GM19468 (cell line): ENCODE measurements at regions not wholly inside any gene's neighbourhood (a gene's known extent, or its start where the extent isn't known, plus 50 kb on each side); places are given as distances from the start of the nearest gene placed in this dataset.
"Not testable (repeated sequence)": the region's sequence is repeated elsewhere in the genome, so short reads cannot be mapped to it uniquely, and the experiment has no call there.

Experiments
- ATAC-seq: cut with Tn5 transposase; IDR thresholded peaks from one replicate; pipeline ENCODE4 v1.9.1; 2021; ENCODE audit warnings: mild to moderate bottlenecking, moderate library complexity, moderate number of reproducible peaks; ENCODE audit not compliant: unreplicated experiment; ENCODE audit errors: extremely low read depth

DNA sequence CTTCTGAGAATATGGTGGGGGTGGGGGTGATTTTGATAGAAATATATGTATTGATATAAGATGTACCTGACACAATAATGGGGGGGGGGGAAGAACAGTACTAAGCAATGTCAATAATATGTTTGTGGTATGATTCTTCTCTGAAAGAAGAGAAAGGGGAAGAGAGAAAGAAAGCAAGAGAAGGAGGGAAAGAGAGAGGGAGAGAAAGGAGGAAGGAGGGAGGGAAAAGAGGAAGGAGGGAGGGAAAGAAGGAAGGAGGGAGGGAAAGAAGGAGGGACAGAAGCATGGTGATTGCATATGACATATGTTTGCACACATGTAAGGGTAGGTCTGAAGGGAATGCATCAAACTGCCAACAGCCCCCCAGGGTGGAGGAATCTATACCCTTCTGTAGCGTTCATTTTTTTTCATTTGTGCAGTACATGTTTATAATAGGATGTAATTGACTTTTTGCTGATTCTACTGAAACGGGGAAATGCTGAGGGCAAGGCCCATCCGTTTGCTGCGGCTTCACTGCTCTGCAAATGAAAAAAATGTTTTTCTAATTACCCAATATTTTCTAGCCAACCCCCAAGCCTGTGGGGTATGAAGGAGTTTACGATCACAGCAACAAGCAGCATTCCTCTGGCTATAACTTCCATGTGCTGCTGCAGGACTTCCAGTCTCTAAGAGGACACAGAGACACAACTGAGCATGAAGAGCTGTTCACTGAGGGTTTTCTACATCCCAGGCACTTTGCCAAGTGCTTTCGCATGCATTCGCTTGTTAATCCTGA is 119.3 kb upstream of the ZC3H12A start:
- no peak for ATAC-seq

DNA sequence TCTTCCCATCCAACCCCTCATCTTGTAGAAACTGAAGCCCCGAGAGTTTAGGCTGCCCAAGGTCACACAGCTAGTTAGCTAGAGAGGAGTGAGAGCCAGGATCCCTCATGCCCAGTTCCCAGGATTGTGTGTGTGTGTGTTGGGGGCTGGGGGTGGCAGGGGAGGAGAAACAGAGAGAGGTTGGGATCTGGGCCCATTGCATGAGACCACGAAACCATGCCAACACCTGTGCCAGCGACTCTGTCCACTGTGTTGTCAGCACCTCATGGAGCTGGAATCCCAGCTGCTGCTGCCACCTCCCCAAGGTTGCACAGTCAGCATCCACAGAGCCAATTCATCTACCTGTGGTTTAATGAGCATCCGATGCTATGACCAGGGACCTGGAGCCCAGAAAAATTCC is 115.4 kb upstream of the ZC3H12A start:
- ATAC-seq, result no peak

DNA sequence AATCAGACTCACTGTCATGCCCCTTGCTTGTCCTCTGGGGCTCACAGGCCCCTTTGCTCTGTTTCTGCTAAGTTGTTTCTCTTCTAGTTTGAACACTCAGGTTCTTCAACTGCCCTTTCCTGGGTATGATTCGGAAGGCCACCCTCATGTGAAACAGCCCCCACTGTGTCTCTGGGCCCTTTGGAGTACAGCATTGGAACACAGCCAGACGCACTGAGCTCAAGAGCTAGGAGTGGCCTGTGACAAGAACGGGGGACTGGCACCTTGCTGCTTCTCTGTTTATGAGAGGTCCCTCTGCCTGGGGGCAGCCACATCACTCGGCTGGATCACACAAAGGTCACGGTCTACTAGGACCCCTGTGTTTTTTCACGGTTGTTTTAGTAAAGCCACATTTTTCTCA is 114.4 kb upstream of the ZC3H12A start:
- no peak for ATAC-seq

DNA sequence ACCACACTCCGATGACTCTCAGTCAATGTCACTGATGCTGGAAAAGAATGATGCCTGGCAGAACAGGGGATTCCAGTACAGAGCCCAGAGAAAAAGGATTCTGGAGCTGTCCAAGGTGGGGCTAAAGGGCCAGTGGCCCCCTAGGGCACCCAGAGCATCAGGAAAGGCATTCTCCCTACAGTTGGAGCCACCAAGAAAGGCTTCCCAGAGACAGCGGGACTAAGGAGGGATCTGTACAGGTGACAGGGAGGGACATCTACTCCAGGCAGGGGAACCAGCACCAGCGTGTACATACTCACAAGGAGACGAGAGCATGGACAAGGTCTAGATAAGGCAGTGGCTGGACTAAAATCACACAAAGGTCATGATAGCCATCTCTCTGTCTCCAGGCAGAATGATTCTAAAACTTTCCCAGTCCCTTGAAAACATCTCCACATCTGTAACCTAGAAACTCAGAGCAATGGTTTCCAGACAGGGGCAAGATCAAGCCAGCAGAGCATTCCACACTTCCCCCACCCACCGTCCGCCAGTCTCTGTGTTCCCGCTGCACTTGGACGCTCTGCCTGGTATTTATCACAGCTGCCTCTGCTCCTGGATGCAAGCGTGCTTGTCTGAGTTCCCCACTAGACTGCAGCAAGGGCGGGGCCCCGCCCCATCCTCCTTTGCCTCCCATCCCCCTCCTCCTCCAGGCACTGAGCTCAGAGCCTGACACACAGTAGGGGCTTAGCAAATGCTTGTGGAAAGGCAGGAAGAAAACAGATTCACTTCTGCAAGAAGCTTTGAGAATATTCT is 111.6 kb upstream of the ZC3H12A start:
- ATAC-seq, result no peak

DNA sequence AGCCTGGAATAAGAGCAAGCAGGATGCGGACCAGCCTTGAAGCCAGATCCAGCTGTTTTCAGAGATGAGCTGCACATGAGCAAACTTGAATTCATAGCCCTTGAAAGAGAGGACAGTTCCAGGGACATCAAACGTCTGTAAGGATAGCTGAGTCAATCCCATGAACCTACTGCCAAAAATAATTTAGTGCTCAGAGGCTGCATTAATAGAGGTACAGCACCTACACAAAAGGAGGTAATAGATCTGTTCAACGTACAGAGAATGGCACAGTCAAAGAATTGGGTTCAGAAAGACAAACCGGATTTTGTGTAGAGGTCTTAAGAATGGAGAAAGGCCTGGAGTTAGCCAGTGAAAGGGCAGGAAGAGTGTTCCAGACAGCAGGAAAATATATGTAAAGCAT is 110.8 kb upstream of the ZC3H12A start:
- ATAC-seq, result no peak

DNA sequence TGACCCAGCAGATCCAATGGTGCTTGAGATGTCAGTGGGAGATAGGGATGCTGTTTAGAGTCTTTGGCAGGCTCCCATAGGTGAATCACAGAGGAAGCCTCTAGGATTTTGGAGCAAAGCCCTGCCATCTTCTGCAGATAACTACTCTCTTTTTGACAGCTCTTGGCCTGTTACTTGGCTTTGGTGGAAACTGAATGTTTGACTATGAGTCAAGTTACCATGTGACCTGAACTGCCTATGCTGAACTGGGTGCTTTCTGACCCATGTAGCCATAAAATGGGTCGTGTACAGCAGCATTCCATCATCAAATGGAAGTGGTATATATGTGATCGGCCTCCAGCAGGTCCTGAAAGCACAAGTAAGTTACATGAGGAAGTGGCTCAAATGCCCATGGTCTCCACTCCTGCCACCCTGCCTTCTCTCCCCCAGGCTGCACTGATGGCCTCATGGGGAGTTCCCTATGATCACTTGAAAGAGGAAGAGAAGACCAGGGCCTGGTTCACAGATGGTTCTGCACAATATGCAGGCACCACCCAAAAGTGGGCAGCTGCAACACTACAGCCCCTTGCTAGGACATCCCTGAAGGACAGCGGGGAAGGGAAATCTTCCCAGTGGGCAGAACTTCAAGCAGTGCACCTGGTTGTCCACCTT is 105.6 kb upstream of the ZC3H12A start:
- not testable (repeated sequence) for ATAC-seq

DNA sequence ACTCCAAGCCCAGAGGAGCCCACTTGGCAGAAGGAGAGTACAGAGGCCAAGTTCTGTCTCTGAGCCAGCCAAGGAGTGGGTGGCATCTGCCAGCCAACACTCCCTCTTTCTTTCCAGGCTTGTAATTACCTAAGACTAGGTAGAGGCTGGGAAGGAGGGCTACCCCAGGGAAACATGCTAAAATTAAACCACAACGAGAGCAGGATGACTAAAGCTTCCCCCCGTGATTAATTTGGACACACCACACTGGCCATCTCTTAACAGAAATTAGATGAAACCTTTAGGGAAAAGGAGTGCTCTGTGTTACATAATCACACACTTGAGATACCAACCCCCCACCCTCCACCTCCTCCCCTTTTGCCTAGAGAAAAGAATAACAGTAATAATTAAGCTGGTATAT is 102.1 kb upstream of the ZC3H12A start:
- no peak for ATAC-seq

DNA sequence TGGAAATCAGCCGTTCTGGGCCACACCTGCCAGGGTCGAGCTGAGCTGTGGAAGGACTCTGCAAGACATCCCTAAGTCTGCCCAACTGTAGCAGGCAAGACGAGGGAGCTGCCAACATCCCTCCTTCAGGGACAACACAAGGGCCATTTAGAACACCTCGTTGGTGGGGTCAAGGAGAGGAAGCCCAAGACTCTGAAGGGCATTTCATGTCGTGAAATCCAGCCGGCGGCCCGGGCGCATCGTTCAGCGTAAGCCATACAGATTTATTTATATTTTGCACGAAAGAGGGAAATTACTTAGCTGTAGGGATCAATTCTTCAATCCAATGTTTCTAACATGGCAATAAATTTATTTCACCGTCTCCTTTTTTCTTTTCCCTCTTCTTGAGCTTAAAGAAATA is 101.7 kb upstream of the ZC3H12A start:
- ATAC-seq, result no peak

DNA sequence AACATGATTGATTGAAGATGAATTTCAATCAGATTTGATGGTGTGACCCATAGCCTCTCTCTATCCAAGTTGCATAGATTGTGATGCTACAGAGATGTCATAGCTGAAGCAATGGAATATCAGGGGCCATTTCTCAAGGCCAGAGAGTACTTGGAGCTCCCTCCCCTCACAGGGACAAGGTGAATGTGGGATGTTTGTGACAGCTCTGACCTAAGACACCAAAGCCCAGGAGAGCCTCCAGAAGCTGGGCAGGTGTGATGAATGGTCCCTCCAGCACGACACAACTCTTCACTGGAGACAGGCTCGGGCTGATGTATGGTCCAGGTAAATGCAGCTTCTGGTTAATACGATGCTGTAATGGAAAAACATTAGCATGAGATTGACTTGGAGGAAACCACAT is 101.0 kb upstream of the ZC3H12A start:
- ATAC-seq, result no peak

DNA sequence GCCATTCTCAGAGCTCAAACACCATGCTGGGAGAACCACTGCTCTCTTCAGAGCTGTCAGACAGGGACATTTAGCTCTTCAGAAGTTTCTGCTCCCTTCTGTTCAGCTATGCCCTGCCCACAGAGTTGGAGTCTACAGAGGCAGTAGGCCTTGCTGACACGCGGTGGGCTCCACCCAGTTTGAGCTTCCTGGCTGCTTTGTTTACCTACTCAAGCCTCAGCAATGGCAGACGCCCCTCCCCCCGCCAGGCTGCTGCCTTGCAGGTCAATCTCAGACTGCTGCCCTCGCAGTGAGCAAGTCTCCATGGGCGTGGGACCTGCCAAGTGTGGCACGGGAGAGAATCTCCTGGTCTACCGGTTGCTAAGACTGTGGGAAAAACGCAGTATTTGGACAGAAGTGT is 93.8 kb upstream of the ZC3H12A start:
- ATAC-seq, result not testable (repeated sequence)

DNA sequence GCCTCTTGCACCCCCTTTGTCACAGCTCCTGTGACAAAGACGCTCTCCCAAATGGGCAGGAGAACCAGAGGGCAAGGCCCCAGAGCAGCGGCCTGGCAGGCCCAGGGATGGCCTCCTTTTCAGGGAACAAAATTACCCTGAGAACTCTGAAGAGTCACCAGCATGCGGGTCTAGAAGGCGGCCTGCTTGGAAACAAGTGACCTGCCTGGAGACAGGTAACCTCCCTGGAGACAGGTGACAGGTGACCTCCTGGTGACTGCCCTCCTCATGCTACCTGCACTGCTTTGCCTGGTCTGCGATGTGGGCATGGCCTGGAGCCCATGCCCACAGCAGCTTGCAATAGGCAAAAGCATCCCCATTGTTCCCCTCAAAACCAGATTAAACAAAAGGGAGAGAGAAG is 86.5 kb upstream of the ZC3H12A start:
- no peak for ATAC-seq

DNA sequence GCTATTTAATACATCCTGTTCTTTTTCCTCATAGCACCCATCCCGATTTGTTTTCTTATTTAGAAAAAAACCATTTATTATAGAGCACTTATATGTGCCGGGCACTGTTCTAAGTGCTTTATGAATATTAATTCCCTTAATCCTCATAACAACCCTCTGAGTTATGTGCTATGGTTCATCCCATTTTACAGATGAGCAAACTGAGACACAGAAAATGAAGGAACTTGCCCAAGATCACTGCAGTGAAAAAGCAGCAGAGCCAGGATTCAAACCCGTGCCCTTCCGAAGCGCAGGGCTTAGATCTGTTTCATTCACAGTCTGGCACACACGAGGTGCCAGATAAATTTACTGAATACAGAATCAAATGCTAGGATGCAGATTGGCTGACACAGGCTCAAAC is 85.1 kb upstream of the ZC3H12A start:
- ATAC-seq, result no peak

DNA sequence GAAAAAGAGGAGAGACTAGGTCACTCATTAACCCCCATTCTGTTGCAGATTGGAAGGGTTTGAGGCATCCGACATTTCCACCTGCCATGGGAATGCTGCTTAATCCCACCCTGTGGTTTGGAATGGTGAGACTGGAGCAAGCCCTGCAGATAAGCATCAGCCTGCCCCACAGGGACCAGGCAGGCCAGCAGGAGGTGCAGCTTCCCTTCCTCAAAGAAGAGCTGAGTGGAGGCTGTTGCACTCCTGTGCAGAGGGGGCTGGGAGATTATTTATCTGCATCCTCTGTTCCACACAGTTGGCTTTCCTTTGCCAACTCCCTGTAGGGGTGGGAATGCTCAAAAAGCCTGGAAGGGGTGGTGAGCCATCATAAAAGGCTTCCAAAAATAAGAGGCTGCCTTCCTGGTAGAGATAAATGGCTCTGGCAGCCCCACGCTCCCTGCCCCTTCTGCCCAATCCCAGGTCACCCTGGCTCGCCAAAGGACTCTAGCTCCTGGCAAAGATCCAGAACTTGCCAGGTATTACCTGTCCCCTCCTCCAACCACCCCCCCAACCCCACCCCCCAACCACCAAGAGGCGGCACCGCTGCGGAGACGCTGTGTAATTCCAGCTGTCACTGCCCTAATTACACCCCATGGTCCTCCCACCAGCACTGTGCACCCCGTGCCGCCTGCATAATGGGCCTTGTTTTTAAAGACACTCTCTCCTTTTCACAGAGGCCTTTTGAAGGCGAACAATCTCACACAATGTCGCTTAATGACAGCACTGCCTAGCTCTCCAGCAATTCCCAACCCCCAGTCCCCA is 83.0 kb upstream of the ZC3H12A start:
- no peak for ATAC-seq

DNA sequence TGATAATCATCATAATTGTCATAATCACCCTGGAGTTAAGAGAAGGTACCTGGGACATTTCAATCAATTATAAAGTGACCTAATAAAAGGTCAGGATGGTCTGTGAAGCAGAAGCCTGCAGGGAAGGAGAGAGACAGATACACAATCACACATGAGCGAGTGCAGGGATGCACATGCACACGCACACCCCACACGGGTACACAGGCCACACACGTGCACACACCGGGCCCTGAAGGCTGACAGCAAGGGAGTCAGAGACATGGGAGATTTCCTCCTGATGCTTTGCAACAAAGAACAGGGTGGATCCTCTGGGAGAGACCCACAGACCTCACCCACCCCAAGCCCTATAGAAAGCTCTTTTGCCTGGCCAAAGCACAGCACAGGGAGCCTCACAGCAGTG is 82.3 kb upstream of the ZC3H12A start:
- ATAC-seq, result no peak

DNA sequence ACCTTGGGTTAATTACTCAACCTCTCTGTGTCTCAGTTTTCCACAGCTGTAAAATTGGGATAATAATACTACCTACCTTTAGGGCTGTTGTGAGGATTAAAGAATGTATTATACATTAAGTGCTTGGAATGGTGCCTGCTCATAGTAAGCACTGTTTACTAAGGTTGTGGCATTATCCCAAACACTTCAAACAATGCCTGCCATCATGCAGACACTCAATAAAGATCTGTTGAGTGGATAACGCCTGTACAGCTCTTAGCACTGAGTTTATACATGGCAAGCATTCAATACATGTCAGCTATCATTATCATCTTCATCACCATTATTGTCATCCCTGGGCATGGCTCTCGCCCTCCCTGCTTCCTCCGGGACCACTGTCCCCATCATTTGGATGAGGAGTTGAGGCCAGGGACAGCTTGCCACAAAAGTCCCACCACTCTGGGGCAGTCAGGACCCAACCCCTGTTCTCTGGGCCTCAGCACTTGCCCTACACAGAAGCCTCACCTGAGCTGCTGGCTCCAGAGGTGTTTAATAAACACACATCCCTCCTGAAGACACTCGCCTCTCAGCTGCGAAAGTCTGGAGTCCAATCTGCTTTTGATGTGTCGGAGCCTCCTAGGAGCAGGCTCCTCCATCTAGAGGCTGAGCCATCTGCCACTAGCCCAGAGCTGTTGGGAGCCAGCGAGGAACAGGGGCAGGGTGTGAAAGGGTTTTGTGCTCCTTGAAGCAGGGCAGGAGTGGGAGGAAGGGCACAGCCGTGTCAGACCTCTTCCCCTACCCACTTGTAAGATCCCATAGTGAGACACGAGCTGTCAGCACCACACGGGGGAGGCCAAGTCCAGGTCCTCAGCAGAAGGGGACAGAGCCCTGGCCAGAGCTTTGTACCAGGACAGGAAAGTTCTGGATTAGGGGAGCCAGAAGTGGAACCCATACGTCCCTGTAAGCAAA is 80.9 kb upstream of the ZC3H12A start:
- ATAC-seq, result no peak

DNA sequence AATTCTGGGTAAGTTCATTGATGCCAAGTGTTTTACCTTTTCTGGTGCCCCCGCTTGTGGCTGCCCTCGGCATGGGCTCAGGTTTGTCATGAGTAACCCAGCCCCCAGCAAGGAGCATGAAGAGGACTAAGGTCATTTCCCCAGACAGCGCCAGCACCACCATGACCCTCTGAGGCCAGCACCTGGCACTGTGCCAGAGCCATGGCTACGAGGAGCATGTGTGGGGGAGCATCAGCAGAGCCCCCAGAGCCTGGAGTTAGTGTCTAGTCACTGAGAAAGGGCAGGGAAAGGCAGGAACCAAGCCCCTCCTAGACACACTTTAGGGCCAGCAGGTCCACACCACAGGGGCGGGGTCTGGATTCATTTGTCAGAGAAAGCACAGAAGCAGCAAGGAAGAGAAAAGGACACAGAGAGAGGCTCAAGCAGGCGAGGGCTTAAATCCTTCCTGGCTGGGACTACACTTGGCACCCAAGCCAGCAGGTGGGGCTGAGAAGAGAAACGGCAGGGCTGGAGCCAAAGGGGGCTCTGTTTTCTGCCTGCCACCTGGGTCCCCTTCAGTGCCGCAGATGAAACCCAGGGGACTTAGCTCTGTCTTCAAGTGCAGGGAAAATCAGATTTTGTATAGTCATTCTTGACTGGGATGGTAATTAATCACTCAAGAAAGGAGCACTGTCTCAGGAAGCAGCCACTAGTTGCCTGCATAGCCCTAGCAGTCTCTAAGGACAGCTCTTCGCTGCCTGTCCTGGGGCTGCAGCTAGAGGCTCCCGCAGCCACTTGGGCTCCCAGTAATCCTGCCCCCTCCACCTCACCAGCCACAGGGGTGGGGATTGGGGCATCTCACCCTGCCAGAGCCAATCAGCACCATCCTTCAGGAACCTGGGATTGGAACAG is 79.6 kb upstream of the ZC3H12A start:
- no peak for ATAC-seq

DNA sequence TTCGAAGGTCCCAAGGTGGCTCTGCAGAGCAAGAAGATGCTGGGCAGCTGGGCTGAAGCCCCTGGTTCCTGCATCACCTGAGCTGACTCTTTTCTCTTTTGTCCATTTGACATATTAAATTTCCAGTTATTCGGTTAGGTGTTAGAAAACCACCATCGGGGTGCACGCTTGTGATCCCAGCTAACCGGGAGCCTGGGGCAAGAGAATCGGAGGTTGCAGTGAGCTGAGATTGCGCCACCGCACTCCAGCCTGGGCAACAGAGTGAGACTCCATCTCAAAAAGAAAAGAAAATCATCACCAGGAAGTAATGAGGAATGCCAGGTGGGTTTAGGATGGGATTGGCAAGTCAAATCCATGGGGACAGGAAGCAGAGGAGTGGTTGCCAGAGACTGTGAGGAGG is 76.3 kb upstream of the ZC3H12A start:
- no peak for ATAC-seq

DNA sequence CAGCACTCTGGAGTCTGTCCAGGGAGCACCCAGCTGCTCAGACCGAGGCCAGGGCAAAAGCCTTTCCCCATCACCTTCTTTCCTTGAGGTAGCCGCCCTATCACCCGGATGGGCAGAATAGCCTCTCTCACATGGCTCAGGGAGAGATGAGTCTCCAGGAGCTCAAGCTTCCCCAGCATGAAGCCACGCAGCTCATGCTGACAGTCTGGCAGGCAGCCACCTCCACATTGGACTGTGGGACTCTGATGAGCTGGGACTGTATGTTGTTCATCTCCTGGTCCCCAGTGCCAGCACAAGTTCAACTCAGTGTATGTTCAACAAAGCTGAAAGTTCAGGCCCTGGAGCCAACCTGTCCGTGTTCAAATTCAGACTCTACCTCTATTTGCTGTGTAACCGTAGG is 75.2 kb upstream of the ZC3H12A start:
- no peak for ATAC-seq
